ENCODE measurements at regions not wholly inside any gene's neighbourhood (a gene's known extent, or its start where the extent isn't known, plus 50 kb on each side); places are given as distances from the start of the nearest gene placed in this dataset.

GRCh38 chr14:65346474-65346873 is 66.1 kb upstream of the FUT8 start:
- no peak for TF ChIP-seq EZH2 (IDR thresholded peaks at IDR 0.05)
- no peak for TF ChIP-seq POLR2AphosphoS5 (IDR thresholded peaks at IDR 0.05; ENCODE audit: borderline replicate concordance, low read depth, low read length)
- no peak for TF ChIP-seq FOXP2 (optimal IDR thresholded peaks at IDR 0.05; ENCODE audit: control extremely low read depth, extremely low read length, insufficient read depth)
